ENCODE measurements at regions not wholly inside any gene's neighbourhood (a gene's known extent, or its start where the extent isn't known, plus 50 kb on each side); places are given as distances from the start of the nearest gene placed in this dataset.

DNA sequence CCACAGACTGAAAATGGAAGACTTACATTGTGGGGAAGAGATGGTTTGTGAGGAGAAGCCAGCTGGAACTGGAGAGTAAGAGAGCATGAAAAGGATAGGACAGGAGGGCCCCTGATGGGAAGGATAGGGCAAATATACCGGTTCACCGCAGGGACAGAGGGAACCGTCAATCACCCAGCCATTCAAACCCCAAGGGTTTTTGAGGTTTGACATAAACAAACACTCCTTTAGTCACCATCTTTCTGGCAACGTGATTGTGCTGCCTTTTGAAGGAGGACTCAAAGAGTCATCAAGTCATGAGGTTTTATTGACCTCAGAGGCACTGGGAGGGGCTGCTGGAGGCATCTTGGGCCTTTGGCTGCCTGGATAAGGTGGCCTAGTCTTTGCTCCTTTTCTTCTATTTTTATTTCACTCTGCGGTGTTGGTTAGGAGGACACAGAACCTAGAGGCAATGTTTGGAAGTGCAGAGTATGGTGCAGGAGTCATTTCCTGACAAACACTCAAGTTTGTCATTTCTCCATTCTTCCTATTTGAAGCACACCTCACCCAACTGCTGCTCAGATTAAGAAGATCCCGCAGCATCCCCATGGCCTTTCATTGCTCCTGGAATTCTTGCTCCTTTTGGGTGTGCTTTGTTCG is 487.3 kb upstream of the SPRED2 start:
- Histone ChIP-seq H3K79me2 (ENCODE audit: control insufficient read depth, insufficient read depth, low read length) (no peaks in the 10 kb centered on the region), H4K20me1 (ENCODE audit: control insufficient read depth, insufficient read depth, low read length, poor library complexity, severe bottlenecking) (no peaks in the 10 kb centered on the region), H3K27me3 (replicated peaks in 1 of 4; ENCODE audit: control extremely low read depth in 1 of 4, control insufficient read depth in 3 of 4, insufficient read depth in 4 of 4, low read length in 3 of 4) (peaks cover 0 to 3% (median 0%) of the 10 kb centered on the region in 4 experiments), H3K4me2 (replicated peaks; ENCODE audit: low read depth, low read length, poor library complexity, severe bottlenecking) (no peak overlapping the region), H3K9me3 (ENCODE audit: control extremely low read depth in 1 of 3, control insufficient read depth in 2 of 3, insufficient read depth in 1 of 3, low read length in 2 of 3) (no peaks in the 10 kb centered on the region), H2AFZ (ENCODE audit: insufficient read depth, low read depth, low read length, poor library complexity, severe bottlenecking) (no peak overlapping the region), H3K27ac (ENCODE audit: low read length in 2 of 2) (no peak overlapping the region), H3K36me3 (replicated peaks in 1 of 2; ENCODE audit: control extremely low read depth in 1 of 2, control insufficient read depth in 1 of 2, extremely low read depth in 1 of 2, insufficient read depth in 2 of 2, low read length in 1 of 2) (no peaks in the 10 kb centered on the region), H3K4me1 (ENCODE audit: control insufficient read depth in 2 of 2, insufficient read depth in 2 of 2, low read length in 2 of 2) (no peaks in the 10 kb centered on the region), H3K9ac (ENCODE audit: low read length) (no peak overlapping the region), H3K4me3 (ENCODE audit: control extremely low read depth in 1 of 5, extremely low read depth in 1 of 5, insufficient read depth in 1 of 5, low read depth in 2 of 5, low read length in 4 of 5) (no peak overlapping the region)
- TF ChIP-seq EZH2 (IDR thresholded peaks at IDR 0.05; ENCODE audit: borderline replicate concordance, insufficient read depth, low read depth, low read length, poor library complexity, severe bottlenecking) (no peak), CTCF (IDR thresholded peaks at IDR 0.05) (no peak)
- Mint-ChIP-seq H3K27ac (no peak overlapping the region), H3K4me3 (no peak overlapping the region), H3K4me1 (no peaks in the 10 kb centered on the region), H3K27me3 (peaks cover 8% of the 10 kb centered on the region), H3K9me3 (ENCODE audit: insufficient read depth) (no peaks in the 10 kb centered on the region)
- ATAC-seq (ENCODE audit: low read depth) (no peak), DNase-seq (no peak)
- intact Hi-C loops (cut with micrococcal nuclease) = no loop called here
- ChIA-PET POLR2A (no interaction called here), CTCF (no interaction called here)
- WGBS (ENCODE audit: insufficient coverage) = 100% methylated on average over 1 of the region's 7 CpGs

DNA sequence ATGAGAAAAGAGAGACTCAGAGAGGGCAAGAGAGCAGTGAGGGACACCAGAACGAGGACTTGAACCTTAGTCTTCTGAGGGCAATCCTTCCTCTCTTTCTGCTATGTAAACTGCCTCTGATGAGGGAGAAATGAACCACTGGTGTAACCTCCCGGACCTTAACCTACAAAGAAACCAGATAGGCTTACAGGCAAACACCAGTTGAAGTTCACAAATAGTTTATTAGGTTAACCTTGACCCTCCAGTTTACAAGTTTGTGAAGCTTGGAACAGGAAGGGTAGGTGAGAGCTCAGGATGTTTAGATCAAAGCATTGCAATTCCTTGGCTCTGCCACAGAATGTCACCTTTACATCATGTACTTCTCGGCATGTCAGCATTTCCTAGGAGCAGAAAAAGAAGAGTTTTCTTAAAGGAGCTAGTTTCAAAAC is 486.4 kb upstream of the SPRED2 start:
- no peak for DNase-seq
- no peaks in the 10 kb centered on the region for H3K79me2 ChIP-seq (ENCODE audit: control insufficient read depth, insufficient read depth, low read length)
- ChIA-PET CTCF (no interaction called here), POLR2A (no interaction called here)
- H3K9me3 ChIP-seq (ENCODE audit: control extremely low read depth in 1 of 3, control insufficient read depth in 2 of 3, insufficient read depth in 1 of 3, low read length in 2 of 3) = no peaks in the 10 kb centered on the region
- H3K4me3 ChIP-seq (ENCODE audit: control extremely low read depth in 1 of 5, extremely low read depth in 1 of 5, insufficient read depth in 1 of 5, low read depth in 2 of 5, low read length in 4 of 5) = no peak overlapping the region
- ATAC-seq (ENCODE audit: low read depth) = no peak
- H3K36me3 ChIP-seq (replicated peaks in 1 of 2; ENCODE audit: control extremely low read depth in 1 of 2, control insufficient read depth in 1 of 2, extremely low read depth in 1 of 2, insufficient read depth in 2 of 2, low read length in 1 of 2) = no peaks in the 10 kb centered on the region
- H4K20me1 ChIP-seq (ENCODE audit: control insufficient read depth, insufficient read depth, low read length, poor library complexity, severe bottlenecking) = no peaks in the 10 kb centered on the region
- no peak for TF ChIP-seq EZH2 (IDR thresholded peaks at IDR 0.05; ENCODE audit: borderline replicate concordance, insufficient read depth, low read depth, low read length, poor library complexity, severe bottlenecking)
- TF ChIP-seq CTCF (IDR thresholded peaks at IDR 0.05) = no peak
- WGBS (ENCODE audit: insufficient coverage) = 45% methylated on average over 1 of the region's 3 CpGs
- no peak overlapping the region for H3K27ac ChIP-seq (ENCODE audit: low read length in 2 of 2)
- Mint-ChIP-seq H3K27me3 (peaks cover 8% of the 10 kb centered on the region), H3K9me3 (ENCODE audit: insufficient read depth) (no peaks in the 10 kb centered on the region), H3K27ac (no peak overlapping the region), H3K4me1 (no peaks in the 10 kb centered on the region), H3K4me3 (no peak overlapping the region)
- H3K4me2 ChIP-seq (replicated peaks; ENCODE audit: low read depth, low read length, poor library complexity, severe bottlenecking) = no peak overlapping the region
- H3K9ac ChIP-seq (ENCODE audit: low read length) = no peak overlapping the region
- H3K27me3 ChIP-seq (replicated peaks in 1 of 4; ENCODE audit: control extremely low read depth in 1 of 4, control insufficient read depth in 3 of 4, insufficient read depth in 4 of 4, low read length in 3 of 4) = peaks cover 0 to 3% (median 0%) of the 10 kb centered on the region in 4 experiments
- no peak overlapping the region for H2AFZ ChIP-seq (ENCODE audit: insufficient read depth, low read depth, low read length, poor library complexity, severe bottlenecking)
- intact Hi-C loops (cut with micrococcal nuclease) = no loop called here
- no peaks in the 10 kb centered on the region for H3K4me1 ChIP-seq (ENCODE audit: control insufficient read depth in 2 of 2, insufficient read depth in 2 of 2, low read length in 2 of 2)

Data from B cell (primary cell).